SK-N-SH treated with all-trans-retinoic acid at 6 μM for 48 hours (cell line): ENCODE measurements at regions not wholly inside any gene's neighbourhood (a gene's known extent, or its start where the extent isn't known, plus 50 kb on each side); places are given as distances from the start of the nearest gene placed in this dataset.

ENCODE experiments used
- ARNTL ChIP-seq: fragments of 450-650 bp; formaldehyde crosslinking; IDR thresholded peaks from 2 replicates; pipeline ENCODE4 v1.5.0; 2020; ENCODE audit warnings: low read depth, mild to moderate bottlenecking, moderate library complexity, borderline replicate concordance
- BACH2 ChIP-seq: fragments of 250-450 bp; sonication (Bioruptor Pico); IDR thresholded peaks from 2 replicates; pipeline ENCODE4 v1.9.0; 2021; ENCODE audit warnings: mild to moderate bottlenecking, borderline replicate concordance
- CSRNP3 ChIP-seq: fragments of 250-450 bp; sonication (Bioruptor Pico); IDR thresholded peaks from 2 replicates; pipeline ENCODE4 v1.5.1; 2021; ENCODE audit warnings: mild to moderate bottlenecking, moderate library complexity
- ISL1 ChIP-seq: fragments of 250-450 bp; sonication (Bioruptor Pico); IDR thresholded peaks from 2 replicates; pipeline ENCODE4 v2.1.2; 2022; ENCODE audit warnings: mild to moderate bottlenecking, moderate library complexity
- PATZ1 ChIP-seq: fragments of 250-450 bp; sonication (Bioruptor Pico); IDR thresholded peaks from 2 replicates; pipeline ENCODE4 v1.8.0; 2020; ENCODE audit warnings: mild to moderate bottlenecking, moderate library complexity, borderline replicate concordance
- TOX ChIP-seq: fragments of 250-450 bp; sonication (Bioruptor Pico); IDR thresholded peaks from 2 replicates; pipeline ENCODE4 v1.8.0; 2021; ENCODE audit warnings: mild to moderate bottlenecking, moderate library complexity, borderline replicate concordance
- ZFP30 ChIP-seq: fragments of 450-650 bp; formaldehyde crosslinking; IDR thresholded peaks from 2 replicates; pipeline ENCODE4 v1.5.0; 2022; ENCODE audit warnings: mild to moderate bottlenecking, moderate library complexity
- ZNF70 ChIP-seq: fragments of 450-650 bp; formaldehyde crosslinking; IDR thresholded peaks from 2 replicates; pipeline ENCODE4 v1.5.0; 2020; ENCODE audit warnings: mild to moderate bottlenecking, moderate library complexity

GRCh38 chr7:85600395-85600794 lies 413.5 kb upstream of the SEMA3D start:
- TF ChIP-seq TOX (CRISPR knock-in tag) = no peak
- no peak for TF ChIP-seq ARNTL
- no peak for TF ChIP-seq PATZ1
- no peak for TF ChIP-seq ZNF70 (CRISPR knock-in tag)
- no peak for TF ChIP-seq CSRNP3
- TF ChIP-seq BACH2 (CRISPR knock-in tag) = no peak
- TF ChIP-seq ZFP30 (CRISPR knock-in tag) = no peak
- no peak for TF ChIP-seq ISL1 (CRISPR knock-in tag)
